Omental fat pad (tissue), 3 donors: ENCODE measurements at regions not wholly inside any gene's neighbourhood (a gene's known extent, or its start where the extent isn't known, plus 50 kb on each side); places are given as distances from the start of the nearest gene placed in this dataset.

ENCODE experiments used
- ATAC-seq: fragments of 150-250 bp; one replicate; pipeline ENCODE4 v1.9.1; 2016; ENCODE audit warnings: mild to moderate bottlenecking, moderate library complexity; ENCODE audit not compliant: low FRiP score
- DNase-seq: peaks from one replicate; pipeline ENCODE4 v3.0.0-alpha.2; 2019; ENCODE audit warnings: low spot score
- TF ChIP-seq, protein P1 (sequence below), 3 donors: fragments of 450-650 bp; IDR thresholded peaks; one replicate each; pipeline ENCODE4 v1.5.1; 2016 to 2017; ENCODE audit warnings: antibody characterized with exemption in 3 of 3, mild to moderate bottlenecking in 3 of 3, moderate library complexity in 2 of 3

DNA sequence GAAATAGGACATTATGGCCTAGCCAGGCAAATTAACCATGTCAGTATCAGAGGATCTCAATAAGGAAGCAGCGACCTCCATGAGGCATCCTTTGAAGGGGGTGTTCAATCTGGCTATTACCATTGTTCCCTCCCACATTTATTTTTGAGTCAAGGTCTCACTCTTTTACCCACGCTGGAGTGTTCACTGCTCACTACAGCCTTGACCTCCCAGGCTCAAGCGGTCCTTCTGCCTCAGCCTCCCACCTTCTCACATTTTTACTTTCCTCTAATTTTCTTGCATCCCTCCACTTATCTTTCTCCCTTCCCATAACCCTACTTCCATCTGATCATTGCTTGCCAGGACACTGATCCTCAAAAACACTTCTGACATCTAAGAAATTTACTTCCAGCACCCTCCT is 654.0 kb upstream of the NR2F2 start:
- ATAC-seq, result no peak
- TF ChIP-seq, protein P1, sequence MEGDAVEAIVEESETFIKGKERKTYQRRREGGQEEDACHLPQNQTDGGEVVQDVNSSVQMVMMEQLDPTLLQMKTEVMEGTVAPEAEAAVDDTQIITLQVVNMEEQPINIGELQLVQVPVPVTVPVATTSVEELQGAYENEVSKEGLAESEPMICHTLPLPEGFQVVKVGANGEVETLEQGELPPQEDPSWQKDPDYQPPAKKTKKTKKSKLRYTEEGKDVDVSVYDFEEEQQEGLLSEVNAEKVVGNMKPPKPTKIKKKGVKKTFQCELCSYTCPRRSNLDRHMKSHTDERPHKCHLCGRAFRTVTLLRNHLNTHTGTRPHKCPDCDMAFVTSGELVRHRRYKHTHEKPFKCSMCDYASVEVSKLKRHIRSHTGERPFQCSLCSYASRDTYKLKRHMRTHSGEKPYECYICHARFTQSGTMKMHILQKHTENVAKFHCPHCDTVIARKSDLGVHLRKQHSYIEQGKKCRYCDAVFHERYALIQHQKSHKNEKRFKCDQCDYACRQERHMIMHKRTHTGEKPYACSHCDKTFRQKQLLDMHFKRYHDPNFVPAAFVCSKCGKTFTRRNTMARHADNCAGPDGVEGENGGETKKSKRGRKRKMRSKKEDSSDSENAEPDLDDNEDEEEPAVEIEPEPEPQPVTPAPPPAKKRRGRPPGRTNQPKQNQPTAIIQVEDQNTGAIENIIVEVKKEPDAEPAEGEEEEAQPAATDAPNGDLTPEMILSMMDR (IDR thresholded peaks at IDR 0.05), result no peak
- no peak for DNase-seq

DNA sequence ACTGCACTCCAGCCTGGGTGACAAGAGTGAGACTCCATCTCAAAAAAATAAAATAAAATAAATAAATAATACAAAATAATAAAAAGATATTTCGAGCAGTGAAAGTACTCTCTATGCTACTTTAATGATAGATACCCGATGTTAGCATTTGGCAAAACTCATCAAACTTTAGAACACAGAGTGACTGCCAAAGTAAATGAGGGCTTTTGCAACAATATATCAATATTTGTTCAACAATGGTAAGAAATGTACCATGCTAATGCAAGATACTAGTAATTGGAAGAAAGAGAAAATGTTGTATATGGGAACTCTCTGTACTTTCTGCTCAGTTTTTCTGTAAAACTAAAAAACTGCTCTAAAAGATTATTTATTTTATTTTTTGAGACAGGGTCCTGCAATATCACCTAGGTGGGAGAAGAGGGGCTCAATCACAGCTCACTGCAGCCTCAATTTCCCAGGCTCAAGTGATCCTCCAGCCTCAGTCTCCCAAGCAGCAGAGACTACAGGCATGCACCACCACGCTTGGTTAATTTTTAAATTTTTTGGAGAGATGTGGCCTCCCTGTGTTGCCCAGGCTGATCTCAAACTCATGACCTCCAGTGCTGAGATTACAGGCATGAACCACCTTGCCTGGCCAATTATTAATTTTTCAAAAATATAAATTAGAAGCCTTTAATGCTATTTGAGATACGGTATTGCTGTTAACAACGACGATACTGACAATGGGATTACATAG is 650.5 kb upstream of the NR2F2 start:
- TF ChIP-seq, protein P1 (IDR thresholded peaks at IDR 0.05), result no peak
- DNase-seq (no peak), ATAC-seq (no peak)

DNA sequence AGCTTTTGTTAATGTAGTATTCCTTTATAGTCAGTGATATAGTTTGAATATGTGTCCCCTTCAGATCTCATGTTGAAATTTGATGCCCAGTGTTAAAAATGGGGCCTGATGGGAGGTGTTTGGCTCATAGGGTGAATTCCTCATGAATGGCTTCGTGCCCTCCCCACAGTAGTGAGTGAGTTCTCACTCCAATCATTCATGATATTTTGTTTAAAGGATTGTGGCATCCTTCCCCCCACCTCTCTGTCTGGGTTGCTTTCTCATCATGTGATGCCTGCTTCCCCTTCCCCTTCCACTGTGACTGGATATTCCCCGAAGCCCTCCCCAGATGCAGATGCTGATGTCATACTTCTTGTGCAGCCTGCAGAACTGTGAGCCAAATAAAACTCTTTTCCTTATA is 649.8 kb upstream of the NR2F2 start:
- TF ChIP-seq, protein P1 (IDR thresholded peaks at IDR 0.05), result no peak
- DNase-seq, result no peak
- no peak for ATAC-seq

DNA sequence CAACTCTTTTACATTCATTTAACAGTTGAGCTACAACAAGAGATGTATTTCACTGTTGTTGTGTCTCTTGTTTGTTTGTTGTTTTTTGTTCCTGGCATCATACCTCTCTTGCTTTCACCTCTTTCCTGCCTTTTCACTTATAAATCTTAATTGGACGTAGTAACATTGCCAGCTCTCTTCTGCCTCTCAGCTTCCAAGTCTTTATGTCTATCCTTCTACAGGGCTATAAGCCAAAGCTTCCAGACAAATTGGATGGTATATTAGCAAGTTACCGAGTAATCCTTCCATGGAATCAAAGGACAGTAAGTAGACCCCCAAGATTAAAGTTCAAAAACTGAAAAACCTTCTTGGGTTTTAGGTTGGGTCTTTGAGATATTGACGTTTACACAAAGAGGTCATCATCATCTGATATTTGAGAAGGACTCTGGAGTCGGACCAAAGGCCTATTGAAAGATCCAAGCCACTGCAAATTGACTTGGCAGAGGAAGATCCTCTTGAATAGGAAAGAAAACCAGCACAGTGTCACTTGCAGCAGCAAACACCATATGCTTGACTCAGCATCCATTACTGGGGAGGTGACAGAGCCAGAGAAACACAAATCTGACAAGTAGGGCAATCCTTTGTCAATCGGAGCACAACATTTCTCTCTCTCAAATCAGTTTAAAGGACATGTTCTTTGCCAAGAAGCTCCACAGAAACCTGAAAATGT is 648.5 kb upstream of the NR2F2 start:
- TF ChIP-seq, protein P1 (IDR thresholded peaks at IDR 0.05), result no peak
- ATAC-seq (no peak), DNase-seq (no peak)

DNA sequence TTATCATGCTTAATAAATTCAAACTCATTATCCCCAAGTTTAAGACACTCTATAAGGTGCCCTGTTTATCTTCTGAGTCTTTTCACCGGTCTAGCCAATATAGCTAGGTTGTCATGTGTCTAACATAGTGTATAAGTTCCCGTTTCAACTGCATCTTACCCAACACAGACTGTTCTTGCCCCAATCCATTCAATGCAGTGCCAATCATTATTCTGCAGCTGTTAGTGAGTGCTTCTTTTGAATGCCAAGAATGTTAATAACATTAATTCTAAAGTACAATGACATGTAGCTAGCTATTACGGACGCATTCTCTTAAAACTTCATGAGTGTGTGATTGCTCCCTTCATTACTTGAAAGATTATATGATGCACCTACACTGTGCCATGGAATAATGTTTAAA is 646.4 kb upstream of the NR2F2 start:
- no peak for DNase-seq
- TF ChIP-seq, protein P1 (IDR thresholded peaks at IDR 0.05), result no peak
- no peak for ATAC-seq

DNA sequence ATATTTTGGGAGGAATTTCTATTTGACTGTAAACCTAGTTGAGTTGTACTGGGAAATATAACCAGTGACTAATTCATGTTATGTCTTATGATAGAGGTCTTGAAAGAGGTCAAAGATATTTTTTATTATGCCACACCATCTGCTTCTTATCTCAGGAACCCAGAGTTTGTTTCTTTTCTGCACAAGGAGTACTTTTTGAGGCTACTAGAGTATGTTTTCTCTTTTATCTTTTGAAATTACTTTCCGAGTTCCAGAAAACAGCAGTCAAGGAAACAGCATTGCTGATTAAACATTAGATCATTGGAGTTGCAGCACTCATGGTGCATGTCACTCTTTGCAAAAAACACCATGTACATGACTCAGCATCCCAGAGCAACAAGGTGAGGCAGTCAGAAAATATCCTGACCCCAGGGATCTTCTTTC is 645.8 kb upstream of the NR2F2 start:
- DNase-seq, result no peak
- ATAC-seq, result peak; percentile 94
- TF ChIP-seq, protein P1 (IDR thresholded peaks at IDR 0.05), result no peak

DNA sequence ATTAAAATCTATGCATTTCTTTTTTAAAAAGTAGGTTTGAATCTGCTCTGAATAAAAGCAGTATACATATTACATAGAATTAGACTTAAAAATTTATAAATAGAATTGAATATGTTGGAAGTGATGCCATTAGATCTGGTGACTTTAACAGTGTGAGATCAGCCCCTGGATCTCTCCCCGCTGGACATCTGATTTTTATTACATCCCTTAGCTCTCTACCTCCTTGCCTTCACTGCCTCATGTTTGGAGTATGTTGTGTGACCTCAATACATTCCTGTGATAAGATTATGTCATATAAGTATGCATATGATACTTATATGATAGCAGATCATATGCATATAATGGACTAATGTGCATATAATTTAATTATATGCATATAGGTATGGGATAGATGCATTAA is 643.4 kb upstream of the NR2F2 start:
- TF ChIP-seq, protein P1 (IDR thresholded peaks at IDR 0.05), result no peak
- DNase-seq (no peak), ATAC-seq (no peak)
